ENCODE measurements at regions not wholly inside any gene's neighbourhood (a gene's known extent, or its start where the extent isn't known, plus 50 kb on each side); places are given as distances from the start of the nearest gene placed in this dataset.

- TF ChIP-seq CTCF (IDR thresholded peaks at IDR 0.05): no peak
- TF ChIP-seq POLR2A (IDR thresholded peaks at IDR 0.05): no peak
Observed at GRCh38 chr20:19821606-19822005, 63.5 kb downstream of the RIN2 start.

All from adrenal gland (tissue), 5 donors.